Fibroblast of peridontal ligament (primary cell): ENCODE measurements at regions not wholly inside any gene's neighbourhood (a gene's known extent, or its start where the extent isn't known, plus 50 kb on each side); places are given as distances from the start of the nearest gene placed in this dataset.
"Not testable (repeated sequence)": the region's sequence is repeated elsewhere in the genome, so short reads cannot be mapped to it uniquely, and the experiment has no call there.

ENCODE experiments used
- DNase-seq: peaks from one replicate; pipeline ENCODE4 v3.0.0-alpha.2; 2010; ENCODE audit errors: extremely low read depth

- no peak for DNase-seq
These were observed 759.6 kb upstream of the NRXN1 start for GRCh38 chr2:51791496-51791895.

DNA sequence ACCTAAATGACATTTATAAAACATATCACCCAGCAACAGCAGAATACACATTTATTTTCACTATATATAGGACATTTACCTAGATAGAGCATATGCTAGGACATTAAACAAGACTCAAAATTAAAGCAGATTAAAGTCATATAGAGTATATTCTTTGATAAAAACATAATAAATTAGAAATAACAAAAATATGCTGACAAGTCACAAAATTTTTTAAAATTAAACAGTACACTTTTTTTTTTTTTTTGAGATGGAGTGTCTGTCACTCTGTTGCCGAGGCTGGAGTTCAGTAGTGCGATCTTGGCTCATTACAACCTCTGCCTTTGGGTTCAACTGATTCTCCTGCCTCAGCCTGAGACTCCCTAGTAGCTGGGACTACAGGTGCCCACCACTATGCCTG lies 758.9 kb upstream of the NRXN1 start:
- DNase-seq = no peak

GRCh38 chr2:51789918-51790317 lies 758.0 kb upstream of the NRXN1 start:
- peak; percentile 62 for DNase-seq

DNA sequence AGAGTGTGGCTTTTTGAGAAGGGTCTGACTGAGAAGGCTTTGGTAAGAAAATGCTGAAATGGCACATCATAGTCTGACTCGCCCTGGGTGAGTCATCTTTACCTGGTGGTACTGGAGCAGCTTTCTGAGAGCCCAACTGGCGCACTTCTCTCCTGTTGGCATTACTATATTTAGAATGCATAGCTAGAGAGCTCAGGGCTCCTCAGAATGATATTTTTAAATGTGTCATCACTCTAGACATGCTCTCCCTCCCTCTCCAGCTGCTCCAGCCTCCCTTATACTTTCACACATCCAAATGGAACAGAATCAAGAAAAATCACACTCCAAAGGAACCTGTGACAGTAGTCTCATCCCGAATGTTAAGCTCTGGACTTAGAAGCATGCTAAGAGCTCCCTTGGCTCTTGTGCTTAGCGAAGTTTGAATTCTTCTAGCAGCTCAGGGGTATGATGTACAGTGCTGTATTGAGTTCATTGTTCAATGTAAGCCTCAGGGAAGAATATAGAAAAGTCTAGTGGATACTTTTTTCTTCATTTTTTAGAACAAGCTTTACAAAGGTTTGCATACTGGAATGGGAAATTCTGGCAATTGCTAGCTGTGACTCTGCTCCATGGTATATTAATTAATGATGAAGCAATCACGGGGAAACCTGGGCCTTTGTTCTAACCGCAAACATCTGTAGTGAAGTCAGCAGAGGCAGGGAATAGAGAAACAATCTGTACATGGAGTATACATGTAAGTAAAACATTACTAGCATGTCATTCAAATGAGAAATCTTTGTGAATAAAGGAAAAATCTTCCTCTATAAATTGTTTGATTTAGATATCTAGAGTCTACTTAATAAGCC lies 751.2 kb upstream of the NRXN1 start:
- peak; percentile 49 for DNase-seq

GRCh38 chr2:51781691-51782090 lies 749.8 kb upstream of the NRXN1 start:
- no peak for DNase-seq

GRCh38 chr2:51780353-51780752 lies 748.4 kb upstream of the NRXN1 start:
- DNase-seq = no peak

GRCh38 chr2:51779723-51780122 lies 747.8 kb upstream of the NRXN1 start:
- not testable (repeated sequence) for DNase-seq

DNA sequence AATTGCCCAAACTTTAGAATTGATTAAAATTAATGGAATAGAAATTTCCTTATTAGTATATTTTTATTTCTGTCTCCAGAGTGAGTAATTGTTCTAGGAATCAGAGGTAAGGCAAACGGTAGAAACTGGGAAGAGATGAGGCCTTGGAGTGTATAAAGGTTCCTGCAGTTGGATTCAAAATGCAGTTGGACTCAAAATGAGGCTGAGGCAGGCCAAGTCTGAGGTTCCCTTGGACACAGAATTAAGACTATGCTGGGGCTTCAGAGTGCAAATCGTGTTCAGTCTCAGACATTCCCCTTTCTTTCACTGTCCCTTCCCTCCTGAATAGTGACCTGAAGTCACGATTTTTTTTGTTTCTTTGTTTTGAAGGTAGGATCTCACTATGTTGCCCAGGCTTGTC lies 746.9 kb upstream of the NRXN1 start:
- DNase-seq = no peak

GRCh38 chr2:51774606-51775005 lies 742.7 kb upstream of the NRXN1 start:
- DNase-seq = not testable (repeated sequence)

GRCh38 chr2:51760441-51760840 lies 728.5 kb upstream of the NRXN1 start:
- DNase-seq = no peak

GRCh38 chr2:51758081-51758480 lies 726.1 kb upstream of the NRXN1 start:
- DNase-seq = no peak

DNA sequence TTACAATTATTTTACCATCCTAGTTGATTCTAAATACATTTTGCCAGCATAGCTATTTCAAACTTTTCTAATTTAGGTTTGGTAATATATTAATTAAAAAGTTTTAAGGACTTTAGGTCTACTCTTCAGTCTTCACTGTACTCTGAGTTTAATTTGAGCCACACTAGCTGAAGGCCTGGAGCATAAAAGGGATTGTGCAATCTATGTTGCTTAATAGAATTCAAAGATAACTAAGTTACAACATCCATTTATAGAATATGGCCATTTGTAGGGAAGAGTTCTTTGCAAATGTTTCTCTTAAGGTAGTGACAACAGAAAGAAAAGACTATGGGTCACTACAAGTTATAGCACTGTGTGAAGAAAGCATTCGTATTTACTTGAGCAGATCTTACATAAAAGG lies 702.2 kb upstream of the NRXN1 start:
- DNase-seq = peak; percentile 78

- no peak for DNase-seq
These were observed 691.8 kb upstream of the NRXN1 start for GRCh38 chr2:51723691-51724090.

DNA sequence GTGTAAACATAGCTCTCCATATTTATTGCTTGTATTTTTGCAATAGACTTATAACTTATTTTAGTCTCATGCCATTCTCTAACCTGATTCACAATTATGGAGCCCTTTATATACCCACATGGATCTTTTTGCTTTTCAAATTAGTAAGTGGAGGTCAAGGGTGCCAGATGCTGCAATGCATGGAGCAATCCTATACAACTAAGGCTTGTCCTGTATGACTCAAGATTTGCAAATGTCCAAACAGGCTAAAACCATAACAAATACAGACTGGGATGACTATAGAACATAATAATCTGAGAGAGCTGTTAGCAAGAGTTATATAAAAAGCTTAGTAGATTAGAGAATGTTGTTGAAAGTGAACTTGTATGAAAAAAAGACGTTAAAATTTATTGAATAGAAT lies 690.4 kb upstream of the NRXN1 start:
- DNase-seq = peak; percentile 94

DNA sequence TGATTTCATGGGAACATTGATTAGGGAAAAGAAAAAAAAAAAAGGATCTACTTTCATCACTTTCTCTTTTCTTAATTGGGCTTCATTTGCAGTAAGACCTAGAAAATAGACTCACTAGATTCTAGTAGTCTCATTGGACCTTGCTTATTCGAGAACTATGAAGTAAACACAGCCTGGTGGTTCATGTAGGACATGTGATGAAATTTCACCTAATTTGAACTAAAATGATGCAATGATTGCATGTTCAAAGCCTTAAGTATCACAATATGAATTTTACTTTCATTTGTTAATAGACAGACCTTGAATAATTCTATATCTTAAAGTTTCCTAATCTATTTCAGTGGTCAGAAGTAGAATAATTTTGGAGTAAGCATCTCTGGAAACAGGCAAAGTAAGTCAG lies 688.9 kb upstream of the NRXN1 start:
- DNase-seq = peak; percentile 37

DNA sequence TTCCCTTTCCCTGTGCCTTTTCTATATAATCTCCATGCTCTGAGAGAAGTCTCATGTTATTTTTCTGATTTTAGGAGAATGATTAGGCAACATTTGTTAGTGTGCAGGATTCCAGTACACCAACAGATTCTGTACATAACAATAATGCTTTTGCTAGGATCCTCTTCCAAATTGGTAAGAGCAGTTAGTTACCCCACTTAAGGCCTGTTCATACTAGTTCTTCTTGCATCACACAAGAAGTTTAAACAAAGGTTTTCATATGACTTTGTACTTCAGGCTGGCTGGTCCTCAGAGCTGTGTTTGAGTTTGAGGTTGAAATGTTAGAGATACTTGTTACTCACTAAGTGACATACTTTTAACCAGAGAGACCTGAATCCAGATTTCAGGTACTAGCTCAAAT lies 686.9 kb upstream of the NRXN1 start:
- DNase-seq = peak; percentile 54

DNA sequence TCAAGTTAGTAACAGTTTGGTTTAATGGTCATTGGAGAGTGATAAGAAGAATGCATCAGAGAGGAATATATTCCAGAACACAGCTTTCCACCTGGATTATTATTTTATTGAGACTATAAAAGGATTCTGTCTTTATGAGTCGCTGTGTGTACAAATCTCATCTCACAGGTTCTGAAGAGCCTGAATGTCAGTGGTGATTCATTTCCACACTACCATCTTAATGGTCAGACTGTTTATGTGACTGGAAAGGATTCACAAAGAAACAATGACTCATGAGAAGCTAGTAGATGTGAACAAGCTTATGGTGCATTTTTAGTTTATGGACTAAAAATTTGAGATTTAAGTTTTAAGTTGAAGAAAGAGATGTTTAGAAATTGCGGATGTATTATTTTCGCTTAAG lies 685.4 kb upstream of the NRXN1 start:
- DNase-seq = peak; percentile 92

DNA sequence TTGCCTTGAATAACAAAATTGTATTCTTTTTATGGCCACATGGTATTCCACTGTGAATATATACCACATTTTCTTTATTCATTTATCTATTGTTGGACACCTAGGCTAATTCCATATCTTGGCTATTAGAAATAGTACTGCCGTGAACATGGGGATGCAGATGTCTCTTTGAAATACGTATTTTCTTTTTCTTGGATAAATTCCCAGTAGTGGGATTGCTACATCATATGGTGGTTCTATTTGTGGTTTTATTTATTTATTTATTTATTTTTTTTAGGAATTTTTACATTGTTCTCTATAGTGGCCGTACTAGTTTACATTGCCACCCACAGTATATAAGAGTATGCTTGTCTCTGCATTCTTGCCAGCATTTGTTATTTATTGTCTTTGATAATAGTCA lies 679.8 kb upstream of the NRXN1 start:
- DNase-seq = no peak

DNA sequence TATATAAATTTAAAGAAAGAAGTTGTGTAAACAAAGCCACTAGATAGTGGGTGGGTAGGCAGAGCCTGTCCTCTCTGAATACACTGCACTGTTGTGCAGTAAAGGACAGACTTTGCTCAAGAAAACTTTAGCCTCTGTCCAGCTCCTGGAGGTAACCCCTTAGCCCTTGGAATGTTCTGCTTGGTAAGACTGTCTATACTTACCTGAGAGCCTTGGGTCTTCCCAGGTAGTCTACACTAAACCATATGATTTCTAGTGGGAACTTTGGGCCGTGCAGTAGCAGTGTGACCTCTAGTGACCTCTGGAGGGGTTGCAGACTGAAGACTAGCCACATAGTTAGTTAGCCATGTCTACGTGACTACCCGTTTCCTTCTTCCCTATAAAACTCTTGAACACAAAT lies 678.3 kb upstream of the NRXN1 start:
- no peak for DNase-seq

DNA sequence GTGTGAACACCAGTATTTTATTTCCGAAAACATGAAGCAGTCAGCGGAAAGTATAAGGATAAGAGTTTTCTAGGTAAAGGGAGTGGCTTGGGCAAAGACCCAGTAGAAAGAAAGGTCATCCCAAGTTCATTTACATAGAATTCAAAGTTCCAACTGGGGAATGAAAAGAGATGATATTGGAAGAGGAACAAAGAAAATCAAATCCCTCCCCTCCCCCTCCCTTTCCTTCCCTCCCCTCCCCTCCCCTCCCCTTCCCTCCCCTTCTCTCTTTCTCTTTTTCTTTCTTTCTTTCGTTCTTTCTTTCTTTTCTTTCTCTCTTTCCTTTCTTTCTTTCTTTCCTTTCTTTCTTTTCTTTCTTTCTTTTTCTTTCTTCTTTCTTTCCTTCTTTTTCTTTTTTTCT lies 675.7 kb upstream of the NRXN1 start:
- DNase-seq = no peak

GRCh38 chr2:51706220-51706619 lies 674.3 kb upstream of the NRXN1 start:
- DNase-seq = no peak

- DNase-seq = no peak
These were observed 673.5 kb upstream of the NRXN1 start for GRCh38 chr2:51705417-51705816.

- DNase-seq = no peak
These were observed 666.1 kb upstream of the NRXN1 start for GRCh38 chr2:51698021-51698420.

GRCh38 chr2:51697095-51697494 lies 665.2 kb upstream of the NRXN1 start:
- DNase-seq = no peak
